ENCODE measurements at regions not wholly inside any gene's neighbourhood (a gene's known extent, or its start where the extent isn't known, plus 50 kb on each side); places are given as distances from the start of the nearest gene placed in this dataset.

- Histone ChIP-seq H2BK120ac (ENCODE audit: low read depth, low read length) (no peak overlapping the region), H3K4me1 (ENCODE audit: control insufficient read depth, insufficient read depth, low read length) (peaks cover under 1% of the 10 kb centered on the region; the same call in 1 of the 2 replicates), H4K8ac (ENCODE audit: low read depth in 2 of 2, low read length in 2 of 2) (no peak overlapping the region), H4K91ac (ENCODE audit: insufficient read depth, low read depth, low read length) (no peak overlapping the region), H3K18ac (ENCODE audit: low read depth, low read length) (no peak overlapping the region), H3K23ac (ENCODE audit: low read depth, low read length) (no peak overlapping the region), H3K27ac (ENCODE audit: insufficient read depth, low read length) (no peak overlapping the region), H3K4me2 (ENCODE audit: low read depth, low read length) (no peak overlapping the region), H3K36me3 (ENCODE audit: control insufficient read depth, insufficient read depth, low read length) (no peaks in the 10 kb centered on the region; the same call in 1 of the 2 replicates), H3K56ac (ENCODE audit: extremely low read depth, insufficient read depth, low read length) (no peak overlapping the region), H3K9me1 (ENCODE audit: insufficient read depth, low read length) (no peaks in the 10 kb centered on the region), H2BK20ac (ENCODE audit: low read depth, low read length) (no peak overlapping the region), H3K4ac (ENCODE audit: low read depth, low read length) (no peak overlapping the region), H3K9me3 (ENCODE audit: control insufficient read depth, insufficient read depth, low read length) (peaks cover 16% of the 10 kb centered on the region), H3K9ac (ENCODE audit: low read depth, low read length) (no peak overlapping the region), H2BK5ac (ENCODE audit: low read depth, low read length, poor library complexity, severe bottlenecking) (no peak overlapping the region), H2AK5ac (ENCODE audit: low read depth, low read length) (no peak overlapping the region), H4K5ac (ENCODE audit: low read depth, low read length) (no peak overlapping the region), H2AK9ac (replicated peaks; ENCODE audit: low read depth, low read length, poor library complexity) (no peak overlapping the region), H2AFZ (replicated peaks; ENCODE audit: low read length, poor library complexity) (no peak overlapping the region), H3K79me1 (ENCODE audit: low read depth in 1 of 2, low read length in 2 of 2) (peaks cover 0 to 3% of the 10 kb centered on the region in 2 experiments; a peak in 2 of 4 replicates), H2BK15ac (ENCODE audit: low read depth, low read length) (no peak overlapping the region), H4K20me1 (ENCODE audit: insufficient read depth, low read length) (no peaks in the 10 kb centered on the region), H3K14ac (replicated peaks; ENCODE audit: low read depth, low read length) (no peak overlapping the region), H3K27me3 (ENCODE audit: control insufficient read depth, insufficient read depth, low read length) (no peaks in the 10 kb centered on the region), H3K4me3 (ENCODE audit: insufficient read depth, low read depth, low read length) (no peak overlapping the region)
- ATAC-seq (ENCODE audit: low read depth) (no peak), DNase-seq (no peak)
- BruUV-seq (replicated peaks) = no TSS peak
- dilution Hi-C loops (cut with HindIII; ENCODE audit: low sequenced_read_pairs, unreplicated experiment) = no loop called here
- CTCF ChIA-PET = no interaction called here
- TF ChIP-seq ELK1 (IDR thresholded peaks at IDR 0.05; ENCODE audit: borderline replicate concordance, low read depth, low read length) (no peak), POLR2A (IDR thresholded peaks at IDR 0.05; ENCODE audit: low read depth, low read length) (no peak), USF2 (IDR thresholded peaks at IDR 0.05; ENCODE audit: low read depth, low read length) (no peak), FOS (IDR thresholded peaks at IDR 0.05; ENCODE audit: low read depth, low read length) (no peak), BHLHE40 (IDR thresholded peaks at IDR 0.05; ENCODE audit: low read depth, low read length) (no peak), CTCF (conservative IDR thresholded peaks at IDR 0.05; ENCODE audit: low read depth, low read length) (no peak), MAFK (IDR thresholded peaks at IDR 0.05; ENCODE audit: low read depth, low read length) (no peak), SMC3 (IDR thresholded peaks at IDR 0.05; ENCODE audit: low read depth, low read length) (no peak), RFX5 (IDR thresholded peaks at IDR 0.05; ENCODE audit: low read depth, low read length) (no peak), MXI1 (IDR thresholded peaks at IDR 0.05; ENCODE audit: borderline replicate concordance, low read depth, low read length) (no peak), MAZ (IDR thresholded peaks at IDR 0.05; ENCODE audit: borderline replicate concordance, low read depth, low read length) (no peak), RAD21 (IDR thresholded peaks at IDR 0.05; ENCODE audit: low read length) (no peak), CEBPB (IDR thresholded peaks at IDR 0.05; ENCODE audit: low read depth, low read length) (no peak), CHD1 (IDR thresholded peaks at IDR 0.05; ENCODE audit: low read depth, low read length) (no peak), NFE2L2 (IDR thresholded peaks at IDR 0.05; ENCODE audit: low read depth, low read length) (no peak), RCOR1 (IDR thresholded peaks at IDR 0.05; ENCODE audit: insufficient replicate concordance, low read length) (no peak)
- no CpG with 5 or more reads among the region's 1 CpG for WGBS, 2 experiments (ENCODE audit: extremely low coverage in 2 of 2, insufficient read length in 1 of 2)
- POLR2A ChIA-PET (ENCODE audit: unreplicated experiment) = no interaction called here
- in situ Hi-C loops (cut with MboI; ENCODE audit: low sequenced_read_pairs) = no loop called here
- intact Hi-C loops (cut with micrococcal nuclease) = no loop called here
Measured at GRCh38 chr12:46504494-46504893, 131.9 kb upstream of the SLC38A2 start.

Data from IMR-90 (cell line).